ENCODE measurements at regions not wholly inside any gene's neighbourhood (a gene's known extent, or its start where the extent isn't known, plus 50 kb on each side); places are given as distances from the start of the nearest gene placed in this dataset.

- no peak for DNase-seq (ENCODE audit: low read depth)
Observed at GRCh38 chr17:72574675-72575510, 454.1 kb downstream of the SOX9 start.

DNA sequence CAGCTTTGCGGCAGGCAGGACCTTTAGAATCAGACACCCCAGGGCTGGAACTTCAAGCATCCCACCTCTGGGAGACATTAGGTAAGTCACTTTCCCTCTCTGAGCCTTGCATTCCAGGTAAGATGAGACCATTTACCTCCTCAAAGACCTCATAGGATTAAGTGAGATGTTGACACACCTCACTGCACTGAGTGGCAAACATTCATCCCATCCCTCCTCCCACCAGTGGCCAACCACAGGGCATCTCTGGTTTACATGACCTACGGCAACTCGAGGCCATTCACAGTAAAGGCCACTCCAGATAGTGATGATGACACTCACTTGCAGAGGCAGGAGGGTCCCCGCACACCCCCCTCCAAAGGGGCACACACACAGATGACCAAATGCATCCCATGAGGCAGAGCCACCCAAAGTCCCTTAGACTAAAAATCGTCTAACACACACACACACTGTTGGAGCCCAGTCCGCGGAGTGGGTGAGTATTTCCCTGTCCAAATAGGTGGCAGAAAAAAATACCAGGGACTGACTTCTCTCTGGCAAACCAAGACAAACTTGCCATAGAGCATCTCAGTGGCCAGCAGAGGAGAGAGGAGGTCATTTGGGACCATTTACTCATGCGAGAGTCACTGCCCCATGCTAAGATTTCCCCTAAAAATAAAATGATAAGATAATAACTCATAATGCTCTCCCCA lies 454.9 kb downstream of the SOX9 start:
- DNase-seq (ENCODE audit: low read depth) = peak; percentile 46

- no peak for DNase-seq (ENCODE audit: low read depth)
Observed at GRCh38 chr17:72576289-72576759, 455.5 kb downstream of the SOX9 start.

- no peak for DNase-seq (ENCODE audit: low read depth)
Observed at GRCh38 chr17:72578817-72579470, 458.1 kb downstream of the SOX9 start.

- DNase-seq (ENCODE audit: low read depth) = no peak
Observed at GRCh38 chr17:72579990-72580320, 459.1 kb downstream of the SOX9 start.

DNA sequence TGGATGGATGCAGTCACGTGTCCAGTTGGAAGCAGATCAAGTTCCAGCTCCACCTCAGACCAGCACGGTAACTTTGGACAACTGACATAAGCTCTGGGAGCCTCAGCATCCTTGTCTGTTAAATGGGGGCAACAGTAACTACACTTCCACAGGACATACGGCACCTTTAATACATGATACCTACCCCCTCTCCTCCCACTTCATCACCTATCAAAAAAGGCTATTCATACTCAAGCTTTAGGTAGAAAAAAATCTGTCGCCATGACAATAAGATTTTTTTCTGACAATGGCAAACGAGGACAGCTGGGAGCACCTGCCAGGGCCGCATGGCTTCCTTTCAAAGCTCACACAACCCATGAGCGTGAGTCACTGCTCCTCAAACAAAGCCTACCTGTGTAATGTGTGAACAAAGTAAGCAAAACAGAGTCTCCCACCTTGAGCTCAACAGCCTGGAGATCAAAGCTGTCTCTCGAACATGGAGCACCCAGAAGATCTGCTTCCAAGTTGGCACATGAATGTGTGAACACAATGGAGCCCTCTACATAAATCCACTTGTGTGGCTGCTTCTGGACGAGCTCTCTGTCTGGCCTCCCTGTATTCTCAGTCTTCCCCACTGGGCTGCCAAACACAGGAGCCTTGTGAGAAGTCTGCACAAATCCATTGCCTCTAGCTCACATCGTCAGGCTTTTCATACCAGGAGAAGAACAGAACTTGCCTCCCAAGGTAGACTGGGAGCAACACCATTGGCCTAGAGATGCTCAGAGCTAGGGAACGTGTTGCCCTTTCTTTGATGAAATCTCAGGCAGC lies 459.7 kb downstream of the SOX9 start:
- no peak for DNase-seq (ENCODE audit: low read depth)

DNA sequence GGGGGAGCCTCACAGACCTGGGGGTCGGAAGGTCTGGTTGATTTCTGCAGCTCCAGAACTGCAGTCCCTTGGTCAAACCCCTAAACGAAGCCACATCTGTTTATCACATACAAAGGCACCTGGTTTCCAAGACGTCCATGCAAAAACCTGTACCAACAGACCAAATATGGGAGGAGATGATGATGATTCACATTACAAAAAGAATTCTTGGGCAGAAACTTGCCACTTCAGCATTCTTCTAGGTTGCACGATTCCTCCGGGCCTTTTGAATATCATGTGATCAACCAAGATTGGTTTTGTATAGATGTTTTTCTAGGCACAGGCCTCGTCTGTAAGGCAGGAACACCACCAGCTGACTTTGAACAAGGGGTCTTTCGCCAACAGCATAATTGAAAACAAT lies 466.3 kb downstream of the SOX9 start:
- DNase-seq (ENCODE audit: low read depth) = peak; percentile 70

DNA sequence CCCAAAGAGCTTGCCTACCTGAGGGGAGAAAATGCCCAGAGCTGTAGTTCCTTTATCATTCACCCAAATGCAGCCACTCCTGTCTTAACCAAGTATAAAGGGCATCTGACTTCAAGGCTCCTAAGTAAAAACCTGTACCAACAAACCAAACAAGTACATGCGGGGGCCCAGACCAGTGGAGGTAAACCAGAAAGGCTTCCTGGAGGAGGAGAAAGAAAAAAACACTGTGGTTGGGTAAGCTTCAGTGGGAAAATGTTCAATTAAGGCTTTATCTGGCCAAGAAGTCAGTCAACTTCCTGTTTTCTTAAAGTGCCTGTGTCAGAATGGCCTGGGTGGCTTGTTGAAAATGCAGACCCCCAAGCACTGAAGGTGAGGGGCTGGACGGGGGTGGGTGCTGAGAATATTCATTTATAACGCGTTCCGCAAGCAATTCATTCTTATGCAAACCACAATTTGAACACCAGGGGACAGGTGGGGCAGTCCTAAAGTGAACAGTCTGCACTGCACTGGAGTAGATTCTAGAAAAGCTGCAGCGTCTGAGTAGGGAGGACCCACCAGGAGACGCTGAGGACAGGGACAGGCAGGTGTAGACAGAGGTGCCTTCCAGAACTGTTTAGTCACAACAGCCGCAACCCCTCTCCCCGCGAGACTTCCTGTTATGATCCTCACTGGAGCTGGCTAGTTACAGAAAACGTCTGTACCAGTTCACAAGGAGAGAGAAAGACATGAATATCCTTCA lies 467.1 kb downstream of the SOX9 start:
- peak; percentile 68 for DNase-seq (ENCODE audit: low read depth)

- DNase-seq (ENCODE audit: low read depth) = no peak
Observed at GRCh38 chr17:72588561-72588960, 467.7 kb downstream of the SOX9 start.

- peak; percentile 88 for DNase-seq (ENCODE audit: low read depth)
Observed at GRCh38 chr17:72588961-72589360, 468.1 kb downstream of the SOX9 start.

- DNase-seq (ENCODE audit: low read depth) = peak; percentile 82
Observed at GRCh38 chr17:72590382-72590781, 469.6 kb downstream of the SOX9 start.

DNA sequence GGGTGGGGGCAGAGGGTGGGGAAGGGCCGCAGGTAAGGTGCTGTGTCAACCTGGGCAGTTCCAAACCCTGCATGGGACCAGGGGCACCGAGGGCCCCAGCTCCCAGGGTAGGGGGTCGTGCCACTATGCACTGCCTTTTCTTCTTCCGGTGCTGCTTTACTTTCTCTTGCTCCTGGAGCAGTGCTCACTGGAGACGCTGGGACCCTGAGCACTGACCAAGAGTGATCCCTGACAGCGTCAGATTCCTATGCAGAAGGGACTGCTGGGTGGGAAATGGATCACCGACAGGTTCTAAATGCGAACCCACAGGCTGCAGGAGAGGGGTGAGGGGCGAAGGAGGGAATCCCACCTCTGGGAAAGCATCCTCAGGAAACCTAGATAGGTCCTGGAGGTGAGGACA lies 470.1 kb downstream of the SOX9 start:
- no peak for DNase-seq (ENCODE audit: low read depth)

DNA sequence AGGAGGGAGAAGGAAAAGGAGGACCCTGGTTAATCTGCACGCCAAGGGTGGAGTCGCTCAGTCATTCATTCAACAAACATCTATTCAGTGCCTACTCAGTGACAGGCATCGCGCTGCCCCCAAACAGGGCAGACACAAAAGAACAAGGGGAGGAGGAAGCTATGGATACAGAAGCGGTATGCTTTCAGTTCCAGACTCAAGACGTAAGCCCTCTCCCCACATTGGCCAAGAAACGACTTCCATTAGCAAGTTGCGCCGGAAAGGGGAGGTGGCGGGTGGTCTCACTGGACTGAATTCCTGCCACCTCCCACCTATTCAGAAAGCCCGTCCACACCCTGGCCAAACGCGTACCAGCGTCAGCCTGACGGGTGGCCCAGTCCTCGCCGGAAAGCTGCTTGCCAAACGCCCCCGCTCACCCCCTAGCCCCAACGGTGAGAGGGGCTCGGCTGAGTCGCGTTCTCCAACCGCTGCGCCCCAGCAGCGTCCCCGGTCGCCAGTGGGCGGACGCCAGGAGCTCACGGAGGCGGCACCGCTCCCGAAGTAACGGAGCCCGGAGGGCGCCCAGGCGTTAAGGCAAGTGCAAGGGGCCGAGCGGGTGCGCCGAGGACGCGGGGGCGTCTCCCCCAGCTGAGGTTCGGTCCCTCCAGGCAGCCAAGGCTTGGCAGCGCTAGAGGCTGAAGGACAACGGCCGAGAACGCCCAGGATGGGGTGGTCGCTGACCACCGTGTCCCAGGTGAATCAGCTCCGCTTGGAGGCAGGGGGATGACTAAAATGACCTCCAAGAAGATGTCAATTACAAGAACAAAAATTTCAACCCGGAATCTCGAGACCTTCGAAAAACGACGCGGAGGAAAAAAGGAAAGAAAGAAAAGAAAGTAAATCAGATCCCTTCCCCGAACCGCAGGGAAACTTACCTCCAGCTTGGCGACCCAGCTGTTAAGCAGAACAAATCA lies 470.7 kb downstream of the SOX9 start:
- peak; percentile 53 for DNase-seq (ENCODE audit: low read depth)

DNA sequence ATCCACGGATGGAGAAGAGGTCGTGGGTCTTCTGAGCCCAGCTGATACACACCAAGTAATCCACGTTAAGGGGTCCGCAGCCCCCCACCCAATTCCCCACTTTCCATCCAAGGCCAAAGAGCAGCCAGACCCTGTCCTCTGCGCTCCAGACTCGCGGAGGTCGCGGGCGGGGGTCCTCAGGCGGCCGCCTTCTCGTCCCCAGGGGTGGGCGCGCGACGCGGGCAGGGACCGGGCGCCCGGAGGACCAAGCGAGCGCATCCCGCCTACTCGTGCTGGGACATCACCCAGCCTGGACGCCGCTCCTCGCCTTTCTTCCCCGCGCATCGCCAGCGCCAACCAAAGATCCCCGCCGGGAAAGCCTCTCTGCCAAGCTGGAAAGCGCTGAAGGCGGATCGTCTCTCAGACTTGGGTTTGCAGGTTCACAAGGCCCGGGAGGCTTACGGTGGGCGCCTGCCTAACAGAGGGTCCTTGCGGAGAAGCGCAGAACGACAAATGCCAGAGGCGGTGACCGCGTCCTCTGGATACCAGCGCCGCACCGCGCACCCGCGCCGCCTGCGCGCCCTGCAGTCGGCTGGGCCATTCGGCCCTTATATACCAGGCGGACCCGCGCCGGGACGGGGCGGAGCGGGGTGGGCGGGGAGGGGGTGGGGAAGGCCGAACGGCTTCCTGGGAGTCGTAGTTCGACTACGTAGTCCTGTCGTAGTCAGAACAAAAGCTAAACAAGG lies 471.6 kb downstream of the SOX9 start:
- DNase-seq (ENCODE audit: low read depth) = peak; percentile 76

- no peak for DNase-seq (ENCODE audit: low read depth)
Observed at GRCh38 chr17:72592967-72593325, 472.1 kb downstream of the SOX9 start.

GRCh38 chr17:72594248-72594647 lies 473.4 kb downstream of the SOX9 start:
- DNase-seq (ENCODE audit: low read depth) = no peak
